ENCODE measurements at regions not wholly inside any gene's neighbourhood (a gene's known extent, or its start where the extent isn't known, plus 50 kb on each side); places are given as distances from the start of the nearest gene placed in this dataset.
"Not testable (repeated sequence)": the region's sequence is repeated elsewhere in the genome, so short reads cannot be mapped to it uniquely, and the experiment has no call there.

- DNase-seq (ENCODE audit: low spot score) = no peak
Observed at GRCh38 chr1:244758708-244759107, 76.8 kb upstream of the COX20 start.

GRCh38 chr1:244759158-244759557 lies 76.3 kb upstream of the COX20 start:
- no peak for DNase-seq (ENCODE audit: low spot score)

GRCh38 chr1:244760471-244760870 lies 75.0 kb upstream of the COX20 start:
- no peak for DNase-seq (ENCODE audit: low spot score)

DNA sequence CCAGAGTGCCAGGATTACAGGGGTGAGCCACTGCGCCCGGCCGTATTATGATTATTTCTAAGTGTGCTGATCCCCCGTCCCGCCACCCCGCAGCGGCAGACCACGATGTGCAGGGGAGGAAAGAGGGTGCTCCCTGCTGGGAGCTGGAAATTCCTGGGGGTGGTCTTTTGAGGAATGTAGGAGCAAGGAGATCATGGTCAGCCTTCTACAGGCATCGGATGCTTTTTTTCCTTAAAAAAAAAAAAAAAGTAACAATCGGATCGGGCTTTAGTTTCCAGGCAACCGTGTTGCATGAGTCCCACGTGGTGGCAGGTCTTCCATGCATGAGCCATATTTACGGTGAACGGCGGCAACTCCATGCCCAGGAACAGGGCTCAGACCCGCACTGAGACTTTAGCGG lies 74.2 kb upstream of the COX20 start:
- DNase-seq (ENCODE audit: low spot score) = no peak

DNA sequence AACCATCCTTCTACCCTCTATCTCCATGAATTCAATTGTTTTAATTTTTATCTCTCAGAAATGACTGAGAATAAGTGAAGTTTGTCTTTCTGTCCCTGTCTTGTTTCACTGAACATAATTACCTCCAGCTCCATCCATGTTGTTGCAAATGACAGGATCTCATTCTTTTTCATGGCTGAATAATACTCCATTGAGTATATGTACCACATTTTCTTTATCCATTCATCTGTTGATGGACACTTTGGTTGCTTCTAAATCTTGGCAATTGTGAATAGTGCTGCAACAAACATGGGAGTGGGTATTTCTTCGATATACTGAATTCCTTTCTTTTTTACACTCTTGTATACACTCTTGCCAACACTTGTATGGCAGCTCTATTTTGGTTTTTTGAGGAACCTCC lies 72.8 kb upstream of the COX20 start:
- no peak for DNase-seq (ENCODE audit: low spot score)

DNA sequence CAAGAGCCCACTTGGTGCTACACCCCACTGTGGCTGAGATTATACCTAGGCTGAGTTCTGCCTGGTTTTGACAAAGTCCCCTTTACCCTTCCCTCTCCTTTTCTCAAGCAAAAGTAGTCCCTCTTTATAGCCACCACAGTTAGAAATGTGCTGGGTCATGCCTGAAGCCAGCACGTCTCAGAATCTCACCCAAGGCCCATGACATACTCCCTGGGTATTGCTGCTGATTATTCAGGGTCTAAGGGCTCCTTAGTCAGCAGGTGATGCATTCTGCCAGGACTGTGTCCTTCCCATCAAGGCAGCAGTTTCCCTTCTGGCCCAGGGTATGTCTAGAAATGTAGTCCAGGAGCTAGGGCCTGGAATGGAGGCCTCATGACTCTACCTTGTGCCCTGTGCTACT lies 67.3 kb upstream of the COX20 start:
- DNase-seq (ENCODE audit: low spot score) = no peak

DNA sequence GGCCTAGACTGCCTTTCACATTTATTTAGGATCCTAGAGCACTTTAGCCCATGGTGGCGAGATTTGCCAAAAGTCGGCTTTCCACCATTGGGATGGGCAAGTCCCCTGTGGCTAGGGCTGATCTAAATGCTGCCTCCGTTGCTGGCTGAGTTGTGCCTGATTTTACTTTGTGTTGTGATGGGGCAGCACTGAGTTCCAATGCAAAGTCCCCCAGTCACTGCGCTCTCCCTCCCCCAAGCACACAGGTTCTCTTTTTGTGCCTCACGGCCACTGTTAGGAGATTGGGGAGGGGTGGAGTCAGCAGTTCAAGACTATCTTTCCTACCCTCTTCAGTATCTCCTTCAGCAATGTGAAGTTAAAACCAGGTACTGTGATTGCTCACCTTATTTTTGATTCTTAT lies 66.7 kb upstream of the COX20 start:
- no peak for DNase-seq (ENCODE audit: low spot score)

- DNase-seq (ENCODE audit: low spot score) = not testable (repeated sequence)
Observed at GRCh38 chr1:244770556-244770955, 64.9 kb upstream of the COX20 start.

DNA sequence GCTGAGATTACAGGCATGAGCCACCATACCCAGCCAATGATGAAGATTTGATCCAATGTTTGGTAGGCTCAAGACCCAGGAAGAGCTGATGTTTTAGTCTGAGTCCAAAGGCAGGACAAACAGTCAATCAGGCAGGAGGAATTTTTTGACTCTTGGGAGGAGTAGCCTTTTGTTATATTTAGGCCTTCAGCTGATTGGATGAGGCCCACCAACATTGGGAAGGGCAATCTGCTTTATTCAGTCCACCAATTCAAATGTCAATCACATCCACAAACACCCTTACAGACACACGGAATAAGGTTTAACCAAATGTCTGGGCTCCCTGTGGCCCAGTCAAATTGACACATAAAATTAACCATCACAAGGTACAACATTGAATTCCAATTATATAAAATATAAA lies 61.9 kb upstream of the COX20 start:
- no peak for DNase-seq (ENCODE audit: low spot score)

DNA sequence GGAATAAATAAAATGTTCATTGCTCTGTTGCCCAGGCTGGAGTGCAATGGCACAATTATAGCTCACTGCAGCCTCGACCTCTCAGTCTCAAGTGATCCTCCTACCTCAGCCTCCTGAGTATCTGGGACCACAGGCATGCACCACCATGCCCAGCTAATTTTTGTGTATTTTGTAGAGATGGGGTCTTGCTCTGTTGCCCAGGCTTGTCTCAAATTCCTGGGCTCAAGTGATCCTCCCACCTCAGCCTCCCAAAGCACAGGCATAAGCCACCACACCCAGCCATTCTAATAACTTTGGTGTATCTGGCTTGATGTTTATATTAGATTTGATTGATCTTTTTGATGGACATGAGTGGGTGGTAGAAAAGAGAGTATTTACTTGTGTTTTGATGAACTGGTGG lies 58.7 kb upstream of the COX20 start:
- DNase-seq (ENCODE audit: low spot score) = not testable (repeated sequence)

- peak; percentile 83 for DNase-seq (ENCODE audit: low spot score)
Observed at GRCh38 chr1:244778344-244778743, 57.1 kb upstream of the COX20 start.

DNA sequence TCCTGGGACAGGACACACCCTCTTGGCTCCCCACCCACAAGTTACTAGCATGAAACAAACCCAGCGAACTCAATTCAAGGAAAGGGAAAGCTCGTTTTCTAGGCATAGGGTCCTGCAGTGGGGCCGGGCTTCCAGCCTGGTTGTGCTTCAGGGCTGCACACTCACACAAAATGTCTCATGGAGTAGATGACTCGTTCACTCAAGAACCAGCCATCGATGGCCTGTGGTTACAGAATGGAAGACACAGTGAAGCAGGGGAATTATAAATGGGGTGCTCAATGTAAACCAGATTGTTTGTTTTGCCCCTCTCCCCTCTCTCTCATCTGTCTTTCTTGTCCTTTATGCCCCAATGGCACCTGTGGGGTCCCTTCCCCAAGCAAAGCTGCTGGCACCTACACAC lies 56.0 kb upstream of the COX20 start:
- DNase-seq (ENCODE audit: low spot score) = no peak

GRCh38 chr1:244780311-244780710 lies 55.1 kb upstream of the COX20 start:
- DNase-seq (ENCODE audit: low spot score) = no peak

GRCh38 chr1:244782056-244782455 lies 53.4 kb upstream of the COX20 start:
- DNase-seq (ENCODE audit: low spot score) = no peak

DNA sequence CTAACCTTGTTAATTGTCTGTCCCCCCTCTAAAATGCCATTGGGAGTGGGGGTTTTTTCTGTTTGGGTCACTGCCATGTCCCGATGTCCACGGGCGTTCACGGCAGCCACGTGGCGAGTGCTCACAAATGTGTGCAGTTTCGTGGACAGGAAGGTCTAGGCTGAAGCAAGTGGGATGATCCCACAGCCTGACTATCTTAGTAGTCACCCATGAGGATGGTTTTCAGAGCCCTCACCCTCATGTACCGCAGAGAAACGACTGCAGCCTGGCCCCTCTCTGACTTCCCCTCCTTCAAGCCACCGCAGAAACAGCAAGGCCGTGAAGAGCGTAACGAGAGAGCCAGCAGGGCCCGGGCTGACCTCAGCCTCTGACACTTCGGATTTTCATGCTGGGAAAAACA lies 52.3 kb upstream of the COX20 start:
- no peak for DNase-seq (ENCODE audit: low spot score)

All from RKO (cell line).